ENCODE measurements at regions not wholly inside any gene's neighbourhood (a gene's known extent, or its start where the extent isn't known, plus 50 kb on each side); places are given as distances from the start of the nearest gene placed in this dataset.

DNA sequence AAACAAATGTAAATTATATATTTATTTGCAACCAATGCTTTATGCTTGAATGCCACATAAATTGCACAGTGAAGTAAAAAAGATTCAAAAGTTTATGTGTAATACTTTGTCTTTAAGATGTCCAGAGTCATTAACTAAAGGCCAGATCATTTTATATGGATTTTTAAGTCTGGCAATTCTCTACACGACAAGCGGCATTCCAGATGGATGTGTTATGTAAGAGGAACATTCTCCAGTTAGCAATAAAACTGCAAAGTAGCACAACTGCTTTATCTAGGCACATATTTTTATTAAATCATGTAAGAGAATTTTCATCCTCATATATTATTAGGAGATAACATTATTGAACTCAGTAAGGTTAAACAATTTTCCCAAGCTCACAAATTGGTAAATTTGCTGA lies 1717.7 kb upstream of the SEL1L start:
- H3K4me3 Mint-ChIP-seq = no peak overlapping the region
- peaks cover 14% of the 10 kb centered on the region for H3K4me1 Mint-ChIP-seq
- H3K9me3 Mint-ChIP-seq = no peaks in the 10 kb centered on the region
- H3K36me3 Mint-ChIP-seq (ENCODE audit: low read depth) = no peaks in the 10 kb centered on the region
- TF ChIP-seq CTCF (IDR thresholded peaks at IDR 0.05; ENCODE audit: unreplicated experiment in 3 of 3) = no peak
- H3K27ac Mint-ChIP-seq = no peak overlapping the region
- no peaks in the 10 kb centered on the region for H3K27me3 Mint-ChIP-seq (ENCODE audit: low read depth)

DNA sequence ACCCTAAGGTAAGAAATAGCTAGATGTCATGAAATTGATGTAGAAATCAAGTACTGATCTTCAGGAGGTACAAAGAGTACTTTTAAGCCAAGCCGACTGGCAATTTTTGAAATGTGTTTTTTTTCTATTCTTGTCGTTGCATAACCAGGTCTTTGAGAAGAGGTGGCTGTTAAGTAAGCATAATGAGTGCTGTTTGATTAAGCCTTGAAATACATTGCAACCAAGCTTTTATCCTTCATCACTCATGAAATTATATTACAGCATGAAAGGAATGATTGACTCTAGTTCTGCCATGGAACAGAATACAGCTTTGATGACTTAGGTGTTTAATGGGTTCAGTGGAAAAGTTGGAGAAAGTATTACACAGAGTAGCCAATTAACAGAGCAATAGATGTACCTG lies 1720.2 kb upstream of the SEL1L start:
- TF ChIP-seq CTCF (IDR thresholded peaks at IDR 0.05; ENCODE audit: unreplicated experiment in 3 of 3) = no peak
- no peak overlapping the region for H3K4me3 Mint-ChIP-seq
- H3K36me3 Mint-ChIP-seq (ENCODE audit: low read depth) = no peaks in the 10 kb centered on the region
- H3K27me3 Mint-ChIP-seq (ENCODE audit: low read depth) = no peaks in the 10 kb centered on the region
- H3K4me1 Mint-ChIP-seq = no peaks in the 10 kb centered on the region
- H3K27ac Mint-ChIP-seq = no peak overlapping the region
- no peaks in the 10 kb centered on the region for H3K9me3 Mint-ChIP-seq

GRCh38 chr14:83255015-83255726 lies 1721.5 kb upstream of the SEL1L start:
- Mint-ChIP-seq H3K36me3 (ENCODE audit: low read depth) (no peaks in the 10 kb centered on the region), H3K27me3 (ENCODE audit: low read depth) (no peaks in the 10 kb centered on the region), H3K4me1 (no peaks in the 10 kb centered on the region), H3K9me3 (no peaks in the 10 kb centered on the region), H3K27ac (no peak overlapping the region), H3K4me3 (no peak overlapping the region)
- no peak for TF ChIP-seq CTCF (IDR thresholded peaks at IDR 0.05; ENCODE audit: unreplicated experiment in 3 of 3)

GRCh38 chr14:83255727-83256090 lies 1722.1 kb upstream of the SEL1L start:
- H3K27ac Mint-ChIP-seq = no peak overlapping the region
- no peaks in the 10 kb centered on the region for H3K4me1 Mint-ChIP-seq
- H3K36me3 Mint-ChIP-seq (ENCODE audit: low read depth) = no peaks in the 10 kb centered on the region
- no peaks in the 10 kb centered on the region for H3K9me3 Mint-ChIP-seq
- H3K27me3 Mint-ChIP-seq (ENCODE audit: low read depth) = no peaks in the 10 kb centered on the region
- no peak for TF ChIP-seq CTCF (IDR thresholded peaks at IDR 0.05; ENCODE audit: unreplicated experiment in 3 of 3)
- no peak overlapping the region for H3K4me3 Mint-ChIP-seq

GRCh38 chr14:83257466-83258439 lies 1724.1 kb upstream of the SEL1L start:
- Mint-ChIP-seq H3K9me3 (no peaks in the 10 kb centered on the region), H3K27me3 (ENCODE audit: low read depth) (no peaks in the 10 kb centered on the region), H3K4me1 (no peaks in the 10 kb centered on the region), H3K36me3 (ENCODE audit: low read depth) (no peaks in the 10 kb centered on the region), H3K27ac (no peak overlapping the region), H3K4me3 (no peak overlapping the region)
- no peak for TF ChIP-seq CTCF (IDR thresholded peaks at IDR 0.05; ENCODE audit: unreplicated experiment in 3 of 3)
